ENCODE measurements at regions not wholly inside any gene's neighbourhood (a gene's known extent, or its start where the extent isn't known, plus 50 kb on each side); places are given as distances from the start of the nearest gene placed in this dataset.

DNA sequence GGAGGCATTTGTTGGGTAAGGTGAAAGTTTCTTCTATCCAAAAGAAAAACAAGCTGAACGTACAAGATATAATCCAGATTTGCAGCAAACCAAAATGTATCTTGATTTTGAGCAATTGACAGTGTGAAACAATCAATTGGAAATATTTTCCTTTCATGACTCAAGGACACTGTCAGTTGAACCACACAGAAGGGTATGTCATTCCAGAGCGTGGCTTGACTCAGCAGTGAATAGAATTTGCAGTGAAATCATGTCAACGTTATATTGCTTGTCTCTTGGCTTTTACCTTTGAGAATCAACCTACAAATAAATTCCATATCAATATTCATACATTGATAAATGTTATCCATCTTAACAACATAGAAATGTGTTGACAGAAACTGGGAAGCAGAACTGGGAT lies 78.2 kb downstream of the TM2D3 start:
- no peak overlapping the region for H2BK120ac ChIP-seq (ENCODE audit: low read depth, low read length, poor library complexity, severe bottlenecking)
- no peak overlapping the region for H3K4ac ChIP-seq (ENCODE audit: low read depth, low read length)
- no peak overlapping the region for H2BK5ac ChIP-seq (ENCODE audit: insufficient read length, low read length)
- H3K9me3 ChIP-seq (ENCODE audit: control insufficient read depth, low read depth, low read length) = no peaks in the 10 kb centered on the region
- WGBS (ENCODE audit: extremely low coverage, insufficient read length, low lambda C conversion rate) = no CpG with 5 or more reads among the region's 3 CpGs
- no peak overlapping the region for H3T11ph ChIP-seq (ENCODE audit: low read length)
- H3K23me2 ChIP-seq (ENCODE audit: insufficient read length, low read depth, low read length, poor library complexity, severe bottlenecking) = no peaks in the 10 kb centered on the region
- H3K4me3 Mint-ChIP-seq = no peak overlapping the region
- no peak overlapping the region for H3K4me2 ChIP-seq (ENCODE audit: insufficient read depth, insufficient read length, low read length)
- no peak overlapping the region for H4K5ac ChIP-seq (ENCODE audit: insufficient read length, low read depth, low read length)
- H3K27ac ChIP-seq (ENCODE audit: insufficient read length, low read depth, low read length) = no peak overlapping the region
- H4K91ac ChIP-seq (ENCODE audit: insufficient read length, low read depth, low read length) = no peak overlapping the region
- no peaks in the 10 kb centered on the region for H4K20me1 ChIP-seq (ENCODE audit: control insufficient read depth, insufficient read depth, insufficient read length)
- H2BK20ac ChIP-seq (ENCODE audit: low read depth, low read length, poor library complexity, severe bottlenecking) = no peak overlapping the region
- no peak overlapping the region for H3K27ac Mint-ChIP-seq
- H3K4me1 ChIP-seq (ENCODE audit: insufficient read depth, low read length) = no peaks in the 10 kb centered on the region
- H2AK5ac ChIP-seq (ENCODE audit: insufficient read length, low read length) = no peak overlapping the region
- H2BK12ac ChIP-seq (ENCODE audit: insufficient read length, low read depth, low read length) = no peak overlapping the region
- no peak overlapping the region for H2BK15ac ChIP-seq (ENCODE audit: low read depth, low read length)
- no peak overlapping the region for H3K14ac ChIP-seq (ENCODE audit: insufficient read depth, low read length)
- no peaks in the 10 kb centered on the region for H3K27me3 ChIP-seq (ENCODE audit: insufficient read depth, low read length)
- 0 out of 7 replicates have a peak, but pooled peaks cover 0 to 4% (median 0%) of the 10 kb centered on the region in 3 experiments for H3K36me3 Mint-ChIP-seq (ENCODE audit: insufficient read depth in 1 of 3, low read depth in 3 of 3)
- H3K23ac ChIP-seq (ENCODE audit: insufficient read length, low read depth, low read length) = no peak overlapping the region
- H3K79me1 ChIP-seq (ENCODE audit: insufficient read depth, low read depth, low read length, poor library complexity, severe bottlenecking) = no peaks in the 10 kb centered on the region
- no peak overlapping the region for H3K56ac ChIP-seq (ENCODE audit: insufficient read length, low read depth, low read length)
- H2AFZ ChIP-seq (ENCODE audit: low read length) = no peak overlapping the region
- H4K8ac ChIP-seq (replicated peaks; ENCODE audit: insufficient read length, low read depth, low read length) = no peak overlapping the region
- no peak overlapping the region for H3K18ac ChIP-seq (ENCODE audit: insufficient read length, low read depth, low read length)
- H3K27me3 Mint-ChIP-seq (ENCODE audit: low read depth) = peaks cover 28% of the 10 kb centered on the region
- peaks cover 0 to 6% of the 10 kb centered on the region in 2 experiments; a peak in 3 of 5 replicates for H3K9me3 Mint-ChIP-seq
- no peak overlapping the region for H3K9ac ChIP-seq (ENCODE audit: extremely low read depth, insufficient read length, low read length)
- H3K4me1 Mint-ChIP-seq = no peaks in the 10 kb centered on the region
- TF ChIP-seq, protein P1, sequence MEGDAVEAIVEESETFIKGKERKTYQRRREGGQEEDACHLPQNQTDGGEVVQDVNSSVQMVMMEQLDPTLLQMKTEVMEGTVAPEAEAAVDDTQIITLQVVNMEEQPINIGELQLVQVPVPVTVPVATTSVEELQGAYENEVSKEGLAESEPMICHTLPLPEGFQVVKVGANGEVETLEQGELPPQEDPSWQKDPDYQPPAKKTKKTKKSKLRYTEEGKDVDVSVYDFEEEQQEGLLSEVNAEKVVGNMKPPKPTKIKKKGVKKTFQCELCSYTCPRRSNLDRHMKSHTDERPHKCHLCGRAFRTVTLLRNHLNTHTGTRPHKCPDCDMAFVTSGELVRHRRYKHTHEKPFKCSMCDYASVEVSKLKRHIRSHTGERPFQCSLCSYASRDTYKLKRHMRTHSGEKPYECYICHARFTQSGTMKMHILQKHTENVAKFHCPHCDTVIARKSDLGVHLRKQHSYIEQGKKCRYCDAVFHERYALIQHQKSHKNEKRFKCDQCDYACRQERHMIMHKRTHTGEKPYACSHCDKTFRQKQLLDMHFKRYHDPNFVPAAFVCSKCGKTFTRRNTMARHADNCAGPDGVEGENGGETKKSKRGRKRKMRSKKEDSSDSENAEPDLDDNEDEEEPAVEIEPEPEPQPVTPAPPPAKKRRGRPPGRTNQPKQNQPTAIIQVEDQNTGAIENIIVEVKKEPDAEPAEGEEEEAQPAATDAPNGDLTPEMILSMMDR (conservative IDR thresholded peaks at IDR 0.05) = no peak
- no peaks in the 10 kb centered on the region for H3K79me2 ChIP-seq (ENCODE audit: insufficient read depth, low read length)
- no peak for DNase-seq

Data from H9 (cell line).